DMS153 (cell line): ENCODE measurements at regions not wholly inside any gene's neighbourhood (a gene's known extent, or its start where the extent isn't known, plus 50 kb on each side); places are given as distances from the start of the nearest gene placed in this dataset.

Experiments
- DNase-seq: peaks from one replicate; lab custom pipeline; 2025; lab: John Stamatoyannopoulos, UW

DNA sequence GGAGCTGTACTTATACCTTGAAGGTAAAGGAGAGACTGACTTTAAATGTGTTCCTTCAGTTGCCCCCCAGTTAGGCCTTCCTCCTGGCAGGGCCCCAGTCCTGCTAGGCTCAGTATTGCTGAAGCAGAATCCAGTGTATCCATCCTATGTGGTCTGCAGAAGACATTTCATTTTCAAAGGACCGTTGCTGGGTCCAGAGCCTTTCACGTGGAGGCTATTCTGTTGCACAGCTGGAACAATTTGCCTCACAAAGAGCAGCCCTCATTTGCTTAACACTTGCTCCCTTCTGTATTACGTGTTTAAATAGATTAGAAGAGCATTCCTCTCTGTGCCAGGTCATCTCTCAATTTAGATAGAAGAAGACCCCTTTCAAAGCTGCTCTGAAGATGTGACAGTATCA is 78.9 kb upstream of the CFAP20DC start:
- DNase-seq, result no peak

DNA sequence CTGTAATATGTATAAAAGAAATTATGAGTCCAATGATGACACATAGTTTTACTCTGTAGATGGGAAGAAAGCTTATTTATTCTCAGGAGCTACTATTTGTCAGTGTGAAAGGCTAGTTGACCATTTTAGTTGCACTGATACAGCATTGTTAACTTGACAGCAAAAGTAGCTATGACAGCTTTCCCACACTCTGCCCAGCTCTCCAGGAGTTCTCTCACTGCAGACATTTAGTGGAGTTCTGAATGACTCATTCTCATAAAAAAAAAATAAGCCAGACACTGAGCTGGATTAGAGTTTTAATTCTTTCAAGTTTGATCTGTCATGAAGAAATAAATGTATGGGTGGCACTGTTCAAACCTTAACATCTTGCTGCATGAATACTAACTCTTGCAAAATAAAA is 77.2 kb upstream of the CFAP20DC start:
- DNase-seq, result no peak

DNA sequence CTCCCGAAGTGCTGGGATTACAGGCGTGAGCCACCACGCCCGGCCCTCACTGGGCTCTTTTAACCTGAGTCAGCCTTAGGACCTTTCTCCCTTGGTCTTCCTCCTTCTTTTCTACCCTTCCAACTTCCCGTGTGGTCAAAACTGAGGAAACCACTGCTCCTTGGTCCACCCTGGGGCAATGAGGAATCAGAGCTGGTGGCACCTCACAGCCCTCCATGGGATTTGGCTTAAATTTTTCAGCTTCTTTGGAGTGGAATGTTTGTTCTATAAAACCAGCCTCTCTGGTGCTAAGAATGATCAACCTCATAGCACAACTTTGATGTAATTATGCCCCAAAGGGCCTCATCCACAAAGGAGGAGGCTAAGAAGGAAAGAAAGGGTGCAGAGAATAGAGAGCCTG is 76.6 kb upstream of the CFAP20DC start:
- no peak for DNase-seq

DNA sequence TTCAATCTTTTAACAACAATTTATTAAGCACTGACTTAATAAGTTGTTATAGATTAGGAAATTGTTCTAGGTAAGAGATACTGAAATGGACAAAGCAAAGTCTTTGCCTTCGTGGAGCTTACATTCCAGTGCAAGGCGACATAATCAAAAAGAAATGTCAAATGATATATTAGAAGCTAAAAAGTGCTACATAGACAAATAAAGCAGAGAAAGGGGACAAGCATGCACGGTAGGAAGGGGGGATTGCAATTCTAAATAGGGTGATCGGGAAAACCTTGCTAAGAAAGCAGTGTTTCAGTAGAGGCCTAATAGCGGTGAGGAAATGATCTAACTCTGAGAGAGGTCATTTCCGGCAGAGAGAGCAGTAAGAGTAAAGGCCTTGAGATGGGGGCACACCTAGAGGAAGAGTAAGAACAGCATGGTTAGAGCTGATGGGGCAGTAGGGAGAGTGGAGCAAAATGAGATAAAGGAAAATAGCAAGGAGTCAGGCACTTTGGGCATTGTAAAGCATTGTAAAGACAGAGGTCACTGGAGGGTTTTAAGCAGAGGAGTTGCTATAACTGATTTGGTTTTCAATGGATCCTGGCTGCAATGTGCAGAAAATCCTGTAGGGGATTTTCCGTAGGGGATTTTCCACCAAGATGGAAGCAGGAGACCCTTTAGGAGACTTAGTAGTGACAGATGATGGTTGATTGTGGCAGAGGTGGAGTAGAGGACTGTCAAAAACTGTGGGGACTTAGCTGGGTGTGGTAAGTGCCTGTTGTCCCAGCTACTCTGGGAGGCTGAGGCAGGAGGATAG is 71.7 kb upstream of the CFAP20DC start:
- DNase-seq, result no peak

DNA sequence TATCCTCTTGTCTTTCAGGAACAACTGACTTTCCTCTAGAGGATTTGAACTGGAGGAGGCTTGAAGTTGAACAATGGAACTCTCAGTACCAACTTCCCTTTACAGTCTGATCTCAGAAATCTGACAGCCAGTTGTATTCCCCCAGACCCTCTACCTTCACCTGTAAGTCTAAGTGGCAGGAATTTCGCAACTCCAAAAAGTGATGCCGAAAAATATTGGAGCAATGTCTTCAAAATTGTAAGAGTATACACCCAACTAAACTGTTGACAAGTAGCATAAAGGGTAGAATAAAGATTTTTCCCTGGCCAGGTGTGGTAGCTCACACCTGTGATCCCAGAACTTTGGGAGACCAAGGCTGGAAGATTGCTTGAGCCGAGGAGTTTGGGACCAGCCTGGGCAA is 69.1 kb upstream of the CFAP20DC start:
- no peak for DNase-seq

DNA sequence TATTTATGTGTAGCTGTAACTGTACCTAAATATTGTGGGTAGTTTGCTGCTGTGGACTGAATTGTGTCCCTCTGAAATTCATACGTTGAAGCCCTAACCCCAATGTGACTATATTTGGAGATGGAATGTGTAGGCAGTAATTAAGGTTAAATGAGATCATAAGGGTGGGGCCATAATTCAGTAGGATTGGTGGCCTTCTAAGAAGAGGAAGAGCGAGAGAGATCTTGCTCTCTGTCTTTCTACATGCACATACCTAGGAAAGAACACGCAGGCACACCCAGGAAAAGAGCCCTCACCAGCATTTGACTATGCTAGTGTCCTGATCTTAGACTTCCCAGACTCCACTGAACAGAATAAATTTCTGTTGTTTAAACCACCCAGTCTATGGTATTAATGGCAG is 67.6 kb upstream of the CFAP20DC start:
- DNase-seq, result no peak

DNA sequence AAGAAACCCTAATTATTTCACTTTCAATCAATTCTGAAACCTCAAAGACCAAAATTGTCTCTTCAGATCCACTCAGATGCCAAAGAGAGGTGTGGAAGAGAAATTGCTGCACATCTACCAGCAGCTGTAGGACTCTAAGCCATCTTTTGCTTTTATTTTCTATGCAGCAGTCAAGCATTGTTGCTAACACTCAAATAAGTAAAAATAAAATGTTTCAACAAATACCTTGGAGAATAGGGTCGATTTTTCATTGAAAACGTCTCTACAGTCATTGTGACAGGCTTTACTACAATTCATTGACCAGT is 66.4 kb upstream of the CFAP20DC start:
- DNase-seq, result no peak

DNA sequence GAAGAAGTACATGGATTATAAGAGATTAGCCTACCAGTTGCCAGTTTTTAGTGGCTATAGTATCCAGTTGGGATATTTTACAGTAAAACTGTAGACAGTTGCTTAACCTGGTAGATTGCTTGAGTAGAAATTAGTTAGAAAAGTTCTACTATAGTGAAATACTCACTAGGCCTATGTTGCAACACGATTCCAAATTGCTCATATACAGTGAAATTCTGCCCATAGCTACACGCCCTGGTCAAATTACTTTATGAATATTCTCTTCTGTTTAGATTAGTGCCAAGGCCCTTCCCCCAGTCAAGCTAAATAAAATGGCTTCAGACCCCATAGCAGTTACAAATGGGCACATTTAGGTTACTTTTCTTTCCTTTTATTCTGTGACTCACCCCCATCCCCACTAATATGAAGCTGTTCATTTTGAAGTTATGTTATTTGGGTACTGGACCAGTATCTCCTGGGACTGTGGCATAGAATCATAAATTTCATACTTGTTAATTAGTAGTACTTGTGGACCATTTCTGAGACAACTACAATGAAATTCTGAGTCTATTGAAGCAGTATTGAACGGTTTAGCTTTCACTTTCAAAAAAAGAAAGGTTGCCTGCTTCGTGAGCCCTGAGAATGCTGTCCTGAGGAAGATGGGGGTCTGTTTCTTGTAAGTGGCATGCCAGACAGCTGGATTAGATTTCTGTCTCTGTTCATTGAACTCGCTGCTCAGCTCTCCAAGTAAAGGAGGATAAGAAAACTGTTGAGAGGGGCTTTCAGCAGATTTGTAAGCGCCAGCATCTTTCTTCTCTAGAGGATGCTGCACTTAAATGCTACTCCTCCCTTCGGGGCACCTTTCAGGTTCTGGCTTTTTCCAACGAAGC is 65.8 kb upstream of the CFAP20DC start:
- DNase-seq, result no peak

DNA sequence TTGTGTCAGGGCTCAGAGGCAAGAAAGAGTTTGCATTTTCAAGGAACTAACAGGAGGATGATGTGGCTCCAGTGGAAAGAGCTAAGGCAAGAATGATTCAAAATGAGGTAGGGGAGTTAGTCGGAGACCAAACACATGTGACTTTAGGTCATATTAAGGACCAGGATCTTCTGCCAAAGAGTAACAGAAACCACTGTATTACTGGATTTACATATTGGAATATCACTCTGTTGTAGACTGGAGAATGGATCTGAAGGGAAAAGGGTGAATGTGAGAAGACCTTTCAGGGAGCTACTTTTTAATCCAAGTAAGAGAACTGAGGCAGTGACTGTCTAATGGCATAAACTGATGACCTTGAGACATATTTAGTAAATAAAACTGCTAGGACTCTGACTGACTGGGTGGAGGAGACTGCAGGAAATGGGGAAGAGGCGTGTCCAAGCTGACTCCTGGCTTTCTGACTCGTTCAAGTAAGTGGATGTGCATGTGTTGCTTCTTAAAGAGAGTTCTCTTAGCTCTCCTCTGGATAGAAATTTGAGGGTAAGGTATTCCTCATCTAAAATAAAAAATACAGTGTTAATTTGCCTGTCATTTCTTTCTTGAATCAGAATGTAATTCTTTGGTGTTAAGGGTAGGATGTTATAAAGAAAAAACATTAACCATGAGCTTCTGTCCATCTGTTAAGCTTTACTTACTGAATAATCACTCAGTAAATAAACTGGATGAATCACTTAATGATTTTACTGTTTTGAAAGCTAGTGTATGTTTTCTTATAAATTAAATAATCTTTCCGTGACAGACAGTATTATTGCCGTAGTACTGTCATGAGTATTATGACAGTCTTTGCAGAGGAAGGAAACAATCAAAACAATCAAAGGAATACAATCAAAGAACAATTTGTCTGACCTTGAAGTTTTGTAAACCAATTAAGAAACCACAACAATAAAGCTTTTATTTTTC is 58.3 kb upstream of the CFAP20DC start:
- DNase-seq, result no peak

DNA sequence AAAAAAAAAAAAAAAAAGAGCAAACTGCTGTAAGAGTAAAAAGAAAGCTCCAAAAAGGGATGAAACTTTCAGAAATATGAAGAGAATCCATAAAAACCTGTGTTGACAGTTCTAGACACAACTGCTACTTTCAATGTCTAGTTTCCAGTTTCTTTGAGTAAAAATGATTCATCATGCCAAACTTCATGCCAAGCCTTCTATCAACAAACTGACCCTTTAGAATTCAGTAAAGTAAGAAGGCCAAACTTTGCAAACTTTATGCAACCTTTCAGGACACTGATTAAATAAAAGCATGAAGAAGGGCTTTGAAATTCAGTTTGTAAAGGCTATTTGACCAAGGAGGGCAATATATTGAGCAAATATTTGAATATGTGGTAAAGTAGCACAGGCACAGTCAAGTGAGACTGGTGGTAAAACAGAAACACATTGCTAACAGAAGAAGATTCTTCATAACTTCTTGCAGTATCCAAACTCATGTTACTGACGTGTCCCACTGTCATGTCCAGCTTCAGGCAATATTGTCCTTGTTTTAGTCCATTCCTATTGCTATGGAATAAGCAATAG is 56.3 kb upstream of the CFAP20DC start:
- DNase-seq, result no peak

DNA sequence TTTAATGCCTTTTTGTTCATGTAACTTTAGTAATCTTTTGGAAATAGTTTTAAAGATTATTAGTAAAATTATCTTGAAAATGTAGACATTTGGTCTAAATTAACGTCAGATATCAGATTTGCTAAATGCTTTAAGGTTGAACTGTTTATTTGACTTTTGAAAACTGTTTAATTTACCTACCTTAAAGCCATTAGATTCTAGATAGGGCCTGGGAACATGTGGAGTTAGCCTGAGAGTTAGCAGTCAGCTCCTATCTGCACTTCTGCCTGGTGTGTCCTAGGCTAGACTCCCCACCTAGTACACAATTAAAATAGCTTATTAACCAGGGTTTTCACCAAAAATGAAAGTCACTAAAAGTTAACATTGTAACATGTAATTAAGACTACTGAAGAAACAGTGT is 53.7 kb upstream of the CFAP20DC start:
- DNase-seq, result no peak

DNA sequence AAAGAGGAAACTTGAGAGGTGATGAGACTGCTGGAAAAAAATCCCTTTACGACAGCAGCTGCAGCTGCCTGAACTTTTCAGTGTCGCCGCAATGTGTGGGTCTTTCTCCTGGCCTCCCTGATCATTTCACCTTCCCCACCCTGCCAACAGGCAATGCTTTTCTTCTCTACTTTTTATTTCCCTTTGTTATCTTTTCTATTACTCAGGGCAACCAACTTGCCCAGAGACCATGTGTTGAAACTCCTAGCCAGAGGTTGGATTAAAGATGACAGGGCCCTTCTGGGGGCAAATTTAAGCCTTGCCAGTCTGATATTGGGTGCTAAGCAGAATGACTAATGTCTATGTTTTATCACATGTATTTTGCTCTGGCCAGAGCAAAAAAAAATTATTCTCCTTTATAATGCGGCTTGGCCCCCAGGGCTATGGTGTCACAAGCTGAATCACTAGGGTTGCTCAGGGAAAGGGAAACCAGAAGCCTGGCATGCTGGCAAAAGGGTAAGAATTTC is 51.5 kb upstream of the CFAP20DC start:
- no peak for DNase-seq
